ENCODE measurements at regions not wholly inside any gene's neighbourhood (a gene's known extent, or its start where the extent isn't known, plus 50 kb on each side); places are given as distances from the start of the nearest gene placed in this dataset.

DNA sequence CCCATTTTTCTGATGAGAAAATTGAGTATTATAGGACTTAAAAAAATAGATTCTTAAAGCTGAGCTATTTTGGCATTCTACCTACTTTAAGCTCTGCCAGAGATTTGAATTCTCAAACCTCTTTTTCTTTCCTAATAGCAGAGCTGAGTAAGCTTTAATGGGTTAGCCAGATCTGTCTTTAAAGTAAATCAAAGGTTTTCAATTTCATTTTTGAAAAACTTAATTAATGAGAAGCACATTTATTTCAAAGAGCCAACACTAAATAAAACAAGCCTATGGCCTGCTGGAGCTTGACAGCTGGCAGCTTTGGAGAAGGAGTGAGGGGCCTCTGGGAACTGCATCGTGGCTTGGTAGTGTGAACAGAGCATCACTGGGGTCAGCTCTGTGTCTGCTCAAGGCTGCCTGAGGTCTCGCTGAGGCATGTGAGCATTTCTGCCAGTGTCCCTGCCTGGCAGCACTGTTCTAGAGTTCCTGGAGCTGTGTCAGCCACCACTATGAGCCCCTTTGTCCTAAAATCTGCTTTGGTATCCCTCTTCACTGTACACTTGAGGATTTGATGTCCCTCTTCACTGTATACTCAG lies 50.4 kb upstream of the PRSS23 start:
- H3K4me1 Mint-ChIP-seq (ENCODE audit: low read depth) = no peaks in the 10 kb centered on the region
- H3K36me3 Mint-ChIP-seq (ENCODE audit: low read depth) = no peaks in the 10 kb centered on the region
- H3K27ac Mint-ChIP-seq = no peak overlapping the region
- H3K4me3 Mint-ChIP-seq (ENCODE audit: low read depth) = no peak overlapping the region
- intact Hi-C loops (cut with micrococcal nuclease) = no loop called here
- no peak for DNase-seq (ENCODE audit: low spot score)
- H3K9me3 Mint-ChIP-seq = no peaks in the 10 kb centered on the region
- H3K27me3 Mint-ChIP-seq (ENCODE audit: low read depth) = peaks cover 9% of the 10 kb centered on the region

DNA sequence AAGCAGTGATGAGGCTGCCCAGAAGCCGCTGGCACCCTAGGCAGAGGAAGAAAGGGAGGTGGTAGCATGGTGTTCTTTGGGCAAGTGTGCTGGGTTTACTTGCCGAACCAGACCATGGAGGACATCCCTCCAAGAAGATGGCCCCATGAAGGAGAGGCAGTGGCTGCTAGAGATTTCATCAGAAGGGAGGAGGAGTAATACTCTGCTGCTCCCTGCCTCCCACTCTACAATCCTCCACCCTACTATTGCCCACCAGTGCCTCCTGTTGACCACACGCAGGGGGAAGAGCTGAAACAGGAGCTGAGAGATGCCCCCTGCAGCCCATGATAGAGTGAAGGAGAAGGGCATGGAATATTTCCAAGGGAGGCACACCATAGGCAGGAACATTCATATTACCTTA lies 51.0 kb upstream of the PRSS23 start:
- Mint-ChIP-seq H3K9me3 (no peaks in the 10 kb centered on the region), H3K4me3 (ENCODE audit: low read depth) (no peak overlapping the region), H3K27me3 (ENCODE audit: low read depth) (peaks cover 9% of the 10 kb centered on the region), H3K36me3 (ENCODE audit: low read depth) (no peaks in the 10 kb centered on the region), H3K27ac (no peak overlapping the region), H3K4me1 (ENCODE audit: low read depth) (no peaks in the 10 kb centered on the region)
- intact Hi-C loops (cut with micrococcal nuclease) = no loop called here
- no peak for DNase-seq (ENCODE audit: low spot score)

GRCh38 chr11:86748296-86748695 lies 52.0 kb upstream of the PRSS23 start:
- H3K9me3 Mint-ChIP-seq = no peaks in the 10 kb centered on the region
- no peak for DNase-seq (ENCODE audit: low spot score)
- H3K27ac Mint-ChIP-seq = no peak overlapping the region
- intact Hi-C loops (cut with micrococcal nuclease) = no loop called here
- H3K27me3 Mint-ChIP-seq (ENCODE audit: low read depth) = peaks cover 9% of the 10 kb centered on the region
- peaks cover 6% of the 10 kb centered on the region for H3K4me1 Mint-ChIP-seq (ENCODE audit: low read depth)
- H3K4me3 Mint-ChIP-seq (ENCODE audit: low read depth) = no peak overlapping the region
- H3K36me3 Mint-ChIP-seq (ENCODE audit: low read depth) = no peaks in the 10 kb centered on the region

GRCh38 chr11:86747801-86748200 lies 52.5 kb upstream of the PRSS23 start:
- Mint-ChIP-seq H3K4me1 (ENCODE audit: low read depth) (peaks cover 10% of the 10 kb centered on the region), H3K4me3 (ENCODE audit: low read depth) (no peak overlapping the region), H3K27me3 (ENCODE audit: low read depth) (peaks cover 9% of the 10 kb centered on the region), H3K9me3 (no peaks in the 10 kb centered on the region), H3K36me3 (ENCODE audit: low read depth) (no peaks in the 10 kb centered on the region), H3K27ac (no peak overlapping the region)
- intact Hi-C loops (cut with micrococcal nuclease) = no loop called here
- no peak for DNase-seq (ENCODE audit: low spot score)

DNA sequence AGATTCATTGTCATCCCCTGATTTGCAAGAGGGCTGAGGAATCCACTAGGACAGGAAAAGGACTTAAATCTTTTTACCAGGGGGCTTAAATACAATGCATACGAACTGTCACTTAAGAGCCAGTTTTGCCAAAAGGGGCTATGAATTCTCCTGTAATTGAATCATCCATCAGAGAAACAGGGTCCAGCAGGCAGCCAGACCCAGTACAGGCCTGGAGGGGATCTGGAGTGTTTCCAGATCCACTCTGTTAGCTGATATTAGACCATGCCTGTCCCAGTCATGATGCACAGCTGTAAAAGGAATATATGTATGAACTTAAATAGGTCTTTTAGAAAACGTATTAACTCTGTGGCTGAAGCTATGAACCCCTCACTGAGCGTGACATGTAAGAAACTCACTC lies 53.8 kb upstream of the PRSS23 start:
- H3K27ac Mint-ChIP-seq = no peak overlapping the region
- H3K9me3 Mint-ChIP-seq = no peaks in the 10 kb centered on the region
- intact Hi-C loops (cut with micrococcal nuclease) = no loop called here
- H3K4me3 Mint-ChIP-seq (ENCODE audit: low read depth) = no peak overlapping the region
- H3K36me3 Mint-ChIP-seq (ENCODE audit: low read depth) = no peaks in the 10 kb centered on the region
- no peak for DNase-seq (ENCODE audit: low spot score)
- peaks cover 17% of the 10 kb centered on the region for H3K4me1 Mint-ChIP-seq (ENCODE audit: low read depth)
- H3K27me3 Mint-ChIP-seq (ENCODE audit: low read depth) = peaks cover 9% of the 10 kb centered on the region

GRCh38 chr11:86745571-86745970 lies 54.8 kb upstream of the PRSS23 start:
- H3K4me1 Mint-ChIP-seq (ENCODE audit: low read depth) = peaks cover 22% of the 10 kb centered on the region
- no peaks in the 10 kb centered on the region for H3K36me3 Mint-ChIP-seq (ENCODE audit: low read depth)
- intact Hi-C loops (cut with micrococcal nuclease) = no loop called here
- DNase-seq (ENCODE audit: low spot score) = no peak
- H3K9me3 Mint-ChIP-seq = no peaks in the 10 kb centered on the region
- H3K27ac Mint-ChIP-seq = no peak overlapping the region
- H3K27me3 Mint-ChIP-seq (ENCODE audit: low read depth) = peaks cover 6% of the 10 kb centered on the region
- no peak overlapping the region for H3K4me3 Mint-ChIP-seq (ENCODE audit: low read depth)

- intact Hi-C loops (cut with micrococcal nuclease) = loop anchor here (1.0 to 5.0 kb wide), 5 partner anchors 56 to 286 kb away; no protein-coding TSS in a partner anchor
- peak; percentile 11 for DNase-seq (ENCODE audit: low spot score)
- Mint-ChIP-seq H3K27me3 (ENCODE audit: low read depth) (peaks cover 4% of the 10 kb centered on the region), H3K36me3 (ENCODE audit: low read depth) (no peaks in the 10 kb centered on the region), H3K27ac (peak overlapping the region; percentile 62), H3K9me3 (no peaks in the 10 kb centered on the region), H3K4me3 (ENCODE audit: low read depth) (no peak overlapping the region), H3K4me1 (ENCODE audit: low read depth) (peaks cover 27% of the 10 kb centered on the region)
Observed at GRCh38 chr11:86743223-86744118, 56.9 kb upstream of the PRSS23 start.

DNA sequence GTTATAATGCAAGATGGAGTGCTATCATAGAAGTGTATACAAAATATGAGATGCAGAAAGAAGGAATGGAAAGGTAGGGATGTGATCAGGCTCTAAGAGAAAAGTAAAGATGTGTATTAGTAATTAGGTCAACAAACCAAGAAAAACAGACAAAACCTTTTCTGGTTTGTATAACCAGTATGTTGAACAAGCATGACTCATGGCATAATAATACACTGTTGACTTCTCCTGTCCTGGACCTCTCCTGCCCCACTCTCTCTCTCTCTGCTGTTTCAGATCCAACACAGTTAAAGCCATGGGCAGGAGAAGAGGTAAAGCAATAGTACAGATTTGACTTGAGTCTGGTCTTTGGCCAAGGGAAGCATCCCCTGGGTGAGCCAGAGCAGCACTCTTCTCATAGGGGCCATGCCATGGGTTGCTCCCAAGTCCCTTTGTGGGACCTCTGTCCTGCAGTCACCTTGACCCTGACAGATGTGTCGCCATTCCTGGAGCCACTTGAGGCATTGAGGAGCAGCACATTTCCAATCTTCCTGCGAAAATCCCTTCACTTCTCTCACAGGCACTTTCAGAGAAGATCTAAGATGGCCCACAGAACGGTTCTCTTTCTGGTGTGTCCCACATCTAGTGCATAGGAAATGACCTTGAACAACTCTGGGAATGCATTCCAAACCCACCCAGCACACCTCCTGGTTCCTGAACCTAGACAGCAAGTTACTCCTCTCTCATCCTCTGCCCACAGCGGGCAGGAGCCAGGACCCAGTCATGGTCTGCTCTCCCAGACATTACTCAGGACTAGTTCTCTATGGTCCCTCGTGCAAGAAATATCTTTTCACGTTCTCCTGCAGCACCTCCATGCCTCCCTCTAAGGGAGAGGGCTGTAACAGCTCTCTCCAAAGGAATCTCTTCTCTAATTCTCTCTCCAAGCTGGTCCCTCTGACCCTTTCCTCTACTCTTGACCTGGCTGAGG lies 58.2 kb upstream of the PRSS23 start:
- H3K36me3 Mint-ChIP-seq (ENCODE audit: low read depth) = no peaks in the 10 kb centered on the region
- H3K9me3 Mint-ChIP-seq = no peaks in the 10 kb centered on the region
- no peak overlapping the region for H3K27ac Mint-ChIP-seq
- no peak for DNase-seq (ENCODE audit: low spot score)
- no peak overlapping the region for H3K4me3 Mint-ChIP-seq (ENCODE audit: low read depth)
- H3K27me3 Mint-ChIP-seq (ENCODE audit: low read depth) = no peaks in the 10 kb centered on the region
- peaks cover 27% of the 10 kb centered on the region for H3K4me1 Mint-ChIP-seq (ENCODE audit: low read depth)
- intact Hi-C loops (cut with micrococcal nuclease) = loop anchor here (5.0 kb wide), 3 partner anchors 105 to 285 kb away; no protein-coding TSS in a partner anchor

DNA sequence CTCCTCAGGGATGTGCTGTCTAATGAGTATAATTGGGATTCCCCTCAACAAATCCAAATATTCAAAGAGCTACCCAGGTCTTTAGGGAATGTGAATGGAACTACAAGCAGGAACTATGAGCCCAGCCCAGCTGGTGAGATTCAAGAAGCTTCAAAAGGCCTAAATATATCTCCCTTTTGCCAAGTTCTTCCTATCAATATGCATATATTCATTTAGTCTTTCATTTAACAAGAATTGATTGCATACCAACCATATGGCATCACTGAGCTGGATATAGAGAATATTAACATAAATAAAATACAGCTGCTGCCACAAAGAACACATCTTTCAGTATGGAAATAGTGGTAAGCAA lies 58.9 kb upstream of the PRSS23 start:
- Mint-ChIP-seq H3K4me3 (ENCODE audit: low read depth) (no peak overlapping the region), H3K27me3 (ENCODE audit: low read depth) (no peaks in the 10 kb centered on the region), H3K9me3 (no peaks in the 10 kb centered on the region), H3K4me1 (ENCODE audit: low read depth) (peaks cover 27% of the 10 kb centered on the region), H3K36me3 (ENCODE audit: low read depth) (no peaks in the 10 kb centered on the region), H3K27ac (no peak overlapping the region)
- intact Hi-C loops (cut with micrococcal nuclease) = loop anchor here (5.0 kb wide), 3 partner anchors 104 to 284 kb away; no protein-coding TSS in a partner anchor
- no peak for DNase-seq (ENCODE audit: low spot score)

GRCh38 chr11:86740628-86741483 lies 59.5 kb upstream of the PRSS23 start:
- peaks cover 27% of the 10 kb centered on the region for H3K4me1 Mint-ChIP-seq (ENCODE audit: low read depth)
- no peaks in the 10 kb centered on the region for H3K9me3 Mint-ChIP-seq
- H3K27me3 Mint-ChIP-seq (ENCODE audit: low read depth) = no peaks in the 10 kb centered on the region
- intact Hi-C loops (cut with micrococcal nuclease) = loop anchor here (1.0 to 5.0 kb wide), 4 partner anchors 104 to 284 kb away; no protein-coding TSS in a partner anchor
- no peaks in the 10 kb centered on the region for H3K36me3 Mint-ChIP-seq (ENCODE audit: low read depth)
- DNase-seq (ENCODE audit: low spot score) = no peak
- H3K4me3 Mint-ChIP-seq (ENCODE audit: low read depth) = no peak overlapping the region
- no peak overlapping the region for H3K27ac Mint-ChIP-seq

GRCh38 chr11:86738568-86738967 lies 61.8 kb upstream of the PRSS23 start:
- Mint-ChIP-seq H3K27ac (no peak overlapping the region), H3K9me3 (no peaks in the 10 kb centered on the region), H3K4me3 (ENCODE audit: low read depth) (no peak overlapping the region), H3K36me3 (ENCODE audit: low read depth) (no peaks in the 10 kb centered on the region), H3K4me1 (ENCODE audit: low read depth) (peaks cover 23% of the 10 kb centered on the region), H3K27me3 (ENCODE audit: low read depth) (no peaks in the 10 kb centered on the region)
- no peak for DNase-seq (ENCODE audit: low spot score)
- intact Hi-C loops (cut with micrococcal nuclease) = no loop called here

- no peaks in the 10 kb centered on the region for H3K9me3 Mint-ChIP-seq
- H3K4me1 Mint-ChIP-seq (ENCODE audit: low read depth) = peaks cover 16% of the 10 kb centered on the region
- H3K27me3 Mint-ChIP-seq (ENCODE audit: low read depth) = no peaks in the 10 kb centered on the region
- no peaks in the 10 kb centered on the region for H3K36me3 Mint-ChIP-seq (ENCODE audit: low read depth)
- intact Hi-C loops (cut with micrococcal nuclease) = no loop called here
- H3K27ac Mint-ChIP-seq = no peak overlapping the region
- no peak overlapping the region for H3K4me3 Mint-ChIP-seq (ENCODE audit: low read depth)
- no peak for DNase-seq (ENCODE audit: low spot score)
Observed at GRCh38 chr11:86737737-86738136, 62.6 kb upstream of the PRSS23 start.
